G401 (cell line): ENCODE measurements at regions not wholly inside any gene's neighbourhood (a gene's known extent, or its start where the extent isn't known, plus 50 kb on each side); places are given as distances from the start of the nearest gene placed in this dataset.

Experiments used
- DNase-seq: peaks from one replicate; pipeline ENCODE4 v3.0.0-alpha.2; 2015; ENCODE audit warnings: low spot score
- in situ Hi-C: cut with HindIII; loops from 2 replicates; pipeline ENCODE4 v1.10.0; 2016; ENCODE audit warnings: low sequenced_read_pairs, mixed read lengths

GRCh38 chr1:239926184-239926583, 165.5 kb upstream of the FMN2 start:
- in situ Hi-C loops, result no loop called here
- no peak for DNase-seq

GRCh38 chr1:239929317-239929716, 162.4 kb upstream of the FMN2 start:
- DNase-seq, result no peak
- in situ Hi-C loops, result no loop called here

GRCh38 chr1:239930686-239931262, 160.9 kb upstream of the FMN2 start:
- DNase-seq, result no peak
- in situ Hi-C loops, result no loop called here

GRCh38 chr1:239931341-239931740, 160.3 kb upstream of the FMN2 start:
- DNase-seq, result no peak
- in situ Hi-C loops, result no loop called here

- in situ Hi-C loops, result no loop called here
- DNase-seq, result no peak
Measured at GRCh38 chr1:239939602-239940001, 152.1 kb upstream of the FMN2 start.

- DNase-seq, result no peak
- in situ Hi-C loops, result no loop called here
Measured at GRCh38 chr1:239943761-239944160, 147.9 kb upstream of the FMN2 start.

GRCh38 chr1:239944666-239945065, 147.0 kb upstream of the FMN2 start:
- DNase-seq, result no peak
- in situ Hi-C loops, result no loop called here

GRCh38 chr1:239947801-239948200, 143.9 kb upstream of the FMN2 start:
- DNase-seq, result no peak
- in situ Hi-C loops, result no loop called here

DNA sequence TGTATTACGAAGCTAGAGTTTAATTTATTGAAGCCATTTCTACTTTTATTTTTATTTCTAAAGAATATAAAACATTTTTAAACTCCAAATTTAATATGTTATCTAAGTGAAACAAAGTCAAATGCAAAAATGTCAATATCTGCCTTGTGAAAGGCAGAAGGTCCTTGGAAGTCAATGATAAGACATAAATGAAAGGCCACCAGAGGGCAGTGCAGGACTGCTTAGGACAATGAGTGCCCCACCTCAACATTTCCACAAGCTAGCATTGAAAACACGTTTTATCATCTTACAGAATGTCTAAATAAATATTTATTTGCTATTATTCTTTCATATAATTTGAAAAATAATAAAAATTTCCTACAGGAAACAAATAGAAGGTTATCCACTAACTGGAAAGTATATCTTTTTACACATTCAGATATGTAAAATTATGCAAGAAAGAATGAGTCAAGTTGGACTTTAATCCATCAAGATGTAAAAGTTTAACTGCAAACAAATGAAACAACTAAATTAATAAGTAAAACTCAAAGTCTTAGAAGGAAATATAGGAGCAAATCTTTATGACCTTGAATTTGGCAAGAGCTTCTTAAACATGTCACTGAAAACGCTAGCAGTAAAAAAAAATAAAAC, 140.1 kb upstream of the FMN2 start:
- DNase-seq, result peak; percentile 77
- in situ Hi-C loops, result no loop called here

DNA sequence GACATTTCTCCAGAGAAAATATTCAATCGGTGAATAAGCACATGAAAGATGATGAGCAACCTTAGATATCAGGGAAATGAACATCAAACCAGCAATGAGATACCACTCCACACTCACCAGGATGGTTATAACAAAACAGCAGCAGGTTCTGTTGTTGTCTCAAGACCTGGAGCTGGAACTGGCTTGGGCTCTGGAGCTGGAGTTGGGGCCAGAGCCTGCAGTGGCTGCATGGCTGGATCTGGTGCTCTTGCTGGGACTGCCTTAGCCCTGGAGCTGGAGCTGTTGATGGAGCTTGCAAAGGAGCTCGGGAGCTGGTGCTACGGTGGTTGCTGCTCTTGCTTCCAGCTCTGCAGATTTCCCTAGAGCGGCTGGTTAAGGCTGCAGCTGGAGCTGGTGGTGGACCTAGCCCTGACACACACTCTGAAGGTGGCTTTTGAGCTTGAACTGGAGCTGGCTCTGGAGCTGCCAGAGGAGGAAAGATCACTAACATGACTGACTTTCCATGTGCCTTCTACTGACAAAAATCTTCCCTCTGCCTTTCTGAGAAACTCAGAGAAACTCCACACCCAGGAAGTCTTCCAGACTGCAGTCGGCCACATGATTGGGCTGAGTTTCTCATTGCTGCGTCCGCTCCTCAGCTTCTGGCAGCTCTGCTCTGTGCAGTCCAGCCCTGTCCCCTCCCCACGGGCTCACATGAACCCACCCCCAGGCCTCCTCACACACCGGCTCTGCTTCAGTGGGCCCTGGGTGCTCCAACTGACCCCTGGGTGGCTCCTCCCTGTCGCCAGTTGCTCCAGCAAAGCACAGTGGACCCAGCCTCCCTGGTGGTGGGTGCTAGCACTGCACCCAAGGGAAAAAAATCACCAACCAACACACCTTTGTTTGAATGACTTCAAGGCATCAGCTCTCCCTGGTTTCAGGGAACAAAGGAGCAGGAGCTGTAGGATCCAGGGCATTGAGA, 139.1 kb upstream of the FMN2 start:
- in situ Hi-C loops, result no loop called here
- no peak for DNase-seq

GRCh38 chr1:239954836-239955235, 136.8 kb upstream of the FMN2 start:
- in situ Hi-C loops, result no loop called here
- no peak for DNase-seq

- DNase-seq, result no peak
Measured at GRCh38 chr1:239955431-239955830, 136.3 kb upstream of the FMN2 start.

DNA sequence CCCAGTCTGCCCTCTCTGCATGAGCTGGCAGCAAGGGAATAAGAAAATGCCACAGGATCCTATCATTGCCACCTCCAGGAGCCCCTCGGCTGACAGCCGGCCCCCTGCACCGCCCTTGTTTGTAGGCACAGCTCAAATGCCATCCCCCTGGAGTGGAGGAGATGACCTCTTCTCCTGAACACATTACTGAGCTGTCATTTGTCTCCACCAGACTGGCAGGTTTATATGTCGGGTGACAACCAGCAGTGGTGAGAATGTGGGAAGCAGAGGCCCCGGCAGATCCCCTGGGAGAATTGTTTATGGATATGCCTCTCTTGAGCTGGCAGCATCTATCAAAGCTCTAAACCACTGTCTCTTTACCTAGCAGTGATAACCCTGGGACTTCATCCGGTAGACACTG, 135.4 kb upstream of the FMN2 start:
- in situ Hi-C loops, result no loop called here
- no peak for DNase-seq

More at GRCh38 chr1:239955431-239955830, 136.3 kb upstream of the FMN2 start:
- in situ Hi-C loops, result no loop called here

DNA sequence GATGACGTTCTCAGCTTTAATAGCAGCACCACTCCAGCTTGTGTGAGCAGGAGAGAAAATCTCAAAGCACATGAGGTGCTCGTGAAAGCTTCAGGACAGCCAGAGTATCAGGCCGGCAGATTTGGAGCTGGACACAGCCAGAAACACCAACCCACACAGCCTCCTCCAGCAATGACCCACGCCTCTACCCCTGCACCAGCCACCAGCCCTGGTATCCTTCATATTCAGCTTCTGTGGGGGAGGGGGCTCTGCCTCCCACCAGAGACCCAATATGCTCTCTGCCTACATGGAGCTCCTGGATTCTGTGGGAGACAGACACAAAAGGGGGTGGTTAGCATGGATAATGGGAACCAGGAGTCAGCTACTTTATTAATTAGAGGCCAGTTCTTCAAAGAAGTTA, 133.6 kb upstream of the FMN2 start:
- in situ Hi-C loops, result no loop called here

GRCh38 chr1:239960366-239960765, 131.3 kb upstream of the FMN2 start:
- DNase-seq, result no peak
- in situ Hi-C loops, result no loop called here

More for the DNA sequence above, 133.6 kb upstream of the FMN2 start:
- no peak for DNase-seq

DNA sequence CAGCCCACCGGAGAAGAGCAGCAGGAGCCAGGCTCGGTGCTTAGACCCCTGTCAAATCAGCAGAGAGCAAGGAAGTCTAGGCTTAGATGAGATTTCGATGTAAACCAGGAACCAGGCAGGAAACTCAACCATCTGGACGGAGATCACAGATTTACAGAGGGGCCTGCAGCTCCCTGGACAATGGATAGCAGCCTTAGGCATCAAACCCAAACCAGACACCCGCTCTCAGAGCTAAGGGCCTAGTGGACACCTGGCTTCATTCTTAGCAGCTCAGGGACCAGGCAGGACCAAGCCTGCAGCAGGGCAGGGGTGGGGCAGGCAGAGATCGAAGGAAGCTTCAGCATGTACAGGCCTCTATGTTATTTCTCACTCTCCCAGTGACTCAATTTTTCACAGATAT, 127.8 kb upstream of the FMN2 start:
- in situ Hi-C loops, result no loop called here
- DNase-seq, result no peak

- peak; percentile 49 for DNase-seq
- in situ Hi-C loops, result no loop called here
Measured at GRCh38 chr1:239976130-239976968, 115.3 kb upstream of the FMN2 start.

DNA sequence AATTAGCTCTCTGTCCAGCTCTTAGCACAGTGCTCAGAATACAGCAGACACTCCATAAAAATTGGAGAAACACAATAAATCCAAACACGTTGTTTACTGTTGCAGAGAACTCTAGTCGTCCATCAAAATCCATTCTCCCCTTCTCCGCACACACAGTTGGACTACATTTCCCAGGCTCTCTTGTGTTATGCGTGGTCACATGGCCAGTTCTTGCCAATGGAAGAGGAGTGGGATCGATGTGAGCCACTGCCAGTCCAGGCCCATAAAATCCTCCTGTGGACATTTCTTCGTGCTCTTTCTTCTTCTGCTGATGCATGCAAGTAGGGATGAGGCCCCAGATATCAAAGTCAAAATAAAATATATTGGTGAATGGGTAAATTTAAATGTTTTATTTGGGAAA, 114.3 kb upstream of the FMN2 start:
- no peak for DNase-seq
- in situ Hi-C loops, result no loop called here

GRCh38 chr1:239979456-239979855, 112.2 kb upstream of the FMN2 start:
- in situ Hi-C loops, result no loop called here
- no peak for DNase-seq
